ENCODE measurements at regions not wholly inside any gene's neighbourhood (a gene's known extent, or its start where the extent isn't known, plus 50 kb on each side); places are given as distances from the start of the nearest gene placed in this dataset.
"Not testable (repeated sequence)": the region's sequence is repeated elsewhere in the genome, so short reads cannot be mapped to it uniquely, and the experiment has no call there.

- ChIA-PET POLR2A (no interaction called here), CTCF (no interaction called here)
- no peaks in the 10 kb centered on the region for H3K36me3 ChIP-seq (ENCODE audit: control insufficient read depth in 4 of 4, insufficient read depth in 4 of 4, low read length in 3 of 4)
- no peaks in the 10 kb centered on the region for H3K9me3 ChIP-seq (ENCODE audit: control extremely low read depth in 1 of 5, control insufficient read depth in 4 of 5, insufficient read depth in 2 of 5, low read depth in 1 of 5, low read length in 4 of 5)
- H3K4me1 ChIP-seq (ENCODE audit: control extremely low read depth in 1 of 4, control insufficient read depth in 4 of 4, insufficient read depth in 4 of 4, low read length in 3 of 4) = no peaks in the 10 kb centered on the region
- no peak for DNase-seq
- no peak overlapping the region for H3K27ac ChIP-seq (ENCODE audit: insufficient read depth in 1 of 2, low read depth in 1 of 2, low read length in 2 of 2, poor library complexity in 1 of 2, severe bottlenecking in 2 of 2)
- WGBS (ENCODE audit: insufficient coverage) = no CpG with 5 or more reads among the region's 2 CpGs
- H3K27me3 ChIP-seq (replicated peaks in 2 of 5; ENCODE audit: control insufficient read depth in 4 of 5, insufficient read depth in 5 of 5, low read length in 4 of 5) = no peaks in the 10 kb centered on the region
- no peak overlapping the region for H3K4me3 ChIP-seq (ENCODE audit: control insufficient read depth in 1 of 7, extremely low read depth in 1 of 7, insufficient read depth in 4 of 7, low read depth in 2 of 7, low read length in 6 of 7)
These were observed 337.0 kb upstream of the FZD8 start for GRCh38 chr10:35979116-35979515.

GRCh38 chr10:35973912-35974591, 332.0 kb upstream of the FZD8 start:
- 100% methylated on average over 1 of the region's 5 CpGs for WGBS (ENCODE audit: insufficient coverage)
- H3K4me3 ChIP-seq (ENCODE audit: control insufficient read depth in 1 of 7, extremely low read depth in 1 of 7, insufficient read depth in 4 of 7, low read depth in 2 of 7, low read length in 6 of 7); CTCF ChIA-PET; H3K27me3 ChIP-seq (replicated peaks in 2 of 5; ENCODE audit: control insufficient read depth in 4 of 5, insufficient read depth in 5 of 5, low read length in 4 of 5); H3K27ac ChIP-seq (ENCODE audit: insufficient read depth in 1 of 2, low read depth in 1 of 2, low read length in 2 of 2, poor library complexity in 1 of 2, severe bottlenecking in 2 of 2); DNase-seq; H3K36me3 ChIP-seq (ENCODE audit: control insufficient read depth in 4 of 4, insufficient read depth in 4 of 4, low read length in 3 of 4); H3K4me1 ChIP-seq (ENCODE audit: control extremely low read depth in 1 of 4, control insufficient read depth in 4 of 4, insufficient read depth in 4 of 4, low read length in 3 of 4); POLR2A ChIA-PET; H3K9me3 ChIP-seq (ENCODE audit: control extremely low read depth in 1 of 5, control insufficient read depth in 4 of 5, insufficient read depth in 2 of 5, low read depth in 1 of 5, low read length in 4 of 5): not testable (repeated sequence)

GRCh38 chr10:35972275-35972674, 330.2 kb upstream of the FZD8 start:
- Histone ChIP-seq H3K4me3 (ENCODE audit: control insufficient read depth in 1 of 7, extremely low read depth in 1 of 7, insufficient read depth in 4 of 7, low read depth in 2 of 7, low read length in 6 of 7) (no peak overlapping the region), H3K9me3 (ENCODE audit: control extremely low read depth in 1 of 5, control insufficient read depth in 4 of 5, insufficient read depth in 2 of 5, low read depth in 1 of 5, low read length in 4 of 5) (peaks cover 0 to 3% (median 0%) of the 10 kb centered on the region in 5 experiments), H3K36me3 (ENCODE audit: control insufficient read depth in 4 of 4, insufficient read depth in 4 of 4, low read length in 3 of 4) (no peaks in the 10 kb centered on the region), H3K27ac (ENCODE audit: insufficient read depth in 1 of 2, low read depth in 1 of 2, low read length in 2 of 2, poor library complexity in 1 of 2, severe bottlenecking in 2 of 2) (no peak overlapping the region), H3K4me1 (ENCODE audit: control extremely low read depth in 1 of 4, control insufficient read depth in 4 of 4, insufficient read depth in 4 of 4, low read length in 3 of 4) (no peaks in the 10 kb centered on the region), H3K27me3 (replicated peaks in 2 of 5; ENCODE audit: control insufficient read depth in 4 of 5, insufficient read depth in 5 of 5, low read length in 4 of 5) (no peaks in the 10 kb centered on the region)
- POLR2A ChIA-PET = no interaction called here
- CTCF ChIA-PET = no interaction called here
- WGBS (ENCODE audit: insufficient coverage) = 100% methylated on average over 3 of the region's 3 CpGs
- DNase-seq = no peak

- WGBS (ENCODE audit: insufficient coverage) = no CpG with 5 or more reads among the region's 2 CpGs
These were observed 329.3 kb upstream of the FZD8 start for GRCh38 chr10:35971397-35971796.

GRCh38 chr10:35963685-35964084, 321.6 kb upstream of the FZD8 start:
- Histone ChIP-seq H3K27ac (ENCODE audit: insufficient read depth in 1 of 2, low read depth in 1 of 2, low read length in 2 of 2, poor library complexity in 1 of 2, severe bottlenecking in 2 of 2) (no peak overlapping the region), H3K9me3 (ENCODE audit: control extremely low read depth in 1 of 5, control insufficient read depth in 4 of 5, insufficient read depth in 2 of 5, low read depth in 1 of 5, low read length in 4 of 5) (no peaks in the 10 kb centered on the region), H3K4me3 (ENCODE audit: control insufficient read depth in 1 of 7, extremely low read depth in 1 of 7, insufficient read depth in 4 of 7, low read depth in 2 of 7, low read length in 6 of 7) (no peak overlapping the region), H3K27me3 (replicated peaks in 2 of 5; ENCODE audit: control insufficient read depth in 4 of 5, insufficient read depth in 5 of 5, low read length in 4 of 5) (no peaks in the 10 kb centered on the region), H3K4me1 (ENCODE audit: control extremely low read depth in 1 of 4, control insufficient read depth in 4 of 4, insufficient read depth in 4 of 4, low read length in 3 of 4) (no peaks in the 10 kb centered on the region), H3K36me3 (ENCODE audit: control insufficient read depth in 4 of 4, insufficient read depth in 4 of 4, low read length in 3 of 4) (no peaks in the 10 kb centered on the region)
- WGBS (ENCODE audit: insufficient coverage) = no CpG with 5 or more reads among the region's 1 CpG
- POLR2A ChIA-PET = no interaction called here
- CTCF ChIA-PET = no interaction called here
- no peak for DNase-seq

More at GRCh38 chr10:35971397-35971796, 329.3 kb upstream of the FZD8 start:
- H3K27ac ChIP-seq (ENCODE audit: insufficient read depth in 1 of 2, low read depth in 1 of 2, low read length in 2 of 2, poor library complexity in 1 of 2, severe bottlenecking in 2 of 2) = no peak overlapping the region
- no peak for DNase-seq
- H3K4me1 ChIP-seq (ENCODE audit: control extremely low read depth in 1 of 4, control insufficient read depth in 4 of 4, insufficient read depth in 4 of 4, low read length in 3 of 4) = no peaks in the 10 kb centered on the region
- ChIA-PET POLR2A (no interaction called here), CTCF (no interaction called here)
- H3K9me3 ChIP-seq (ENCODE audit: control extremely low read depth in 1 of 5, control insufficient read depth in 4 of 5, insufficient read depth in 2 of 5, low read depth in 1 of 5, low read length in 4 of 5) = peaks cover 0 to 3% (median 0%) of the 10 kb centered on the region in 5 experiments
- H3K27me3 ChIP-seq (replicated peaks in 2 of 5; ENCODE audit: control insufficient read depth in 4 of 5, insufficient read depth in 5 of 5, low read length in 4 of 5) = no peaks in the 10 kb centered on the region
- H3K4me3 ChIP-seq (ENCODE audit: control insufficient read depth in 1 of 7, extremely low read depth in 1 of 7, insufficient read depth in 4 of 7, low read depth in 2 of 7, low read length in 6 of 7) = no peak overlapping the region
- H3K36me3 ChIP-seq (ENCODE audit: control insufficient read depth in 4 of 4, insufficient read depth in 4 of 4, low read length in 3 of 4) = no peaks in the 10 kb centered on the region

GRCh38 chr10:35961501-35961900, 319.4 kb upstream of the FZD8 start:
- H3K27me3 ChIP-seq (replicated peaks in 2 of 5; ENCODE audit: control insufficient read depth in 4 of 5, insufficient read depth in 5 of 5, low read length in 4 of 5) = no peaks in the 10 kb centered on the region
- CTCF ChIA-PET = no interaction called here
- H3K4me3 ChIP-seq (ENCODE audit: control insufficient read depth in 1 of 7, extremely low read depth in 1 of 7, insufficient read depth in 4 of 7, low read depth in 2 of 7, low read length in 6 of 7) = no peak overlapping the region
- DNase-seq = no peak
- H3K4me1 ChIP-seq (ENCODE audit: control extremely low read depth in 1 of 4, control insufficient read depth in 4 of 4, insufficient read depth in 4 of 4, low read length in 3 of 4) = no peaks in the 10 kb centered on the region
- H3K9me3 ChIP-seq (ENCODE audit: control extremely low read depth in 1 of 5, control insufficient read depth in 4 of 5, insufficient read depth in 2 of 5, low read depth in 1 of 5, low read length in 4 of 5) = no peaks in the 10 kb centered on the region
- WGBS (ENCODE audit: insufficient coverage) = 100% methylated on average over 1 of the region's 3 CpGs
- POLR2A ChIA-PET = no interaction called here
- no peak overlapping the region for H3K27ac ChIP-seq (ENCODE audit: insufficient read depth in 1 of 2, low read depth in 1 of 2, low read length in 2 of 2, poor library complexity in 1 of 2, severe bottlenecking in 2 of 2)
- no peaks in the 10 kb centered on the region for H3K36me3 ChIP-seq (ENCODE audit: control insufficient read depth in 4 of 4, insufficient read depth in 4 of 4, low read length in 3 of 4)

- DNase-seq = no peak
- Histone ChIP-seq H3K9me3 (ENCODE audit: control extremely low read depth in 1 of 5, control insufficient read depth in 4 of 5, insufficient read depth in 2 of 5, low read depth in 1 of 5, low read length in 4 of 5) (no peaks in the 10 kb centered on the region), H3K27ac (ENCODE audit: insufficient read depth in 1 of 2, low read depth in 1 of 2, low read length in 2 of 2, poor library complexity in 1 of 2, severe bottlenecking in 2 of 2) (no peak overlapping the region), H3K4me3 (ENCODE audit: control insufficient read depth in 1 of 7, extremely low read depth in 1 of 7, insufficient read depth in 4 of 7, low read depth in 2 of 7, low read length in 6 of 7) (no peak overlapping the region), H3K4me1 (ENCODE audit: control extremely low read depth in 1 of 4, control insufficient read depth in 4 of 4, insufficient read depth in 4 of 4, low read length in 3 of 4) (no peaks in the 10 kb centered on the region), H3K36me3 (ENCODE audit: control insufficient read depth in 4 of 4, insufficient read depth in 4 of 4, low read length in 3 of 4) (no peaks in the 10 kb centered on the region), H3K27me3 (replicated peaks in 2 of 5; ENCODE audit: control insufficient read depth in 4 of 5, insufficient read depth in 5 of 5, low read length in 4 of 5) (no peaks in the 10 kb centered on the region)
- ChIA-PET POLR2A (no interaction called here), CTCF (interaction anchor here (0.6 kb wide), 1 partner anchor 305 kb away, joined by 5 read pairs; no protein-coding TSS in a partner anchor)
- 82% methylated on average over 5 of the region's 7 CpGs for WGBS (ENCODE audit: insufficient coverage)
These were observed 317.2 kb upstream of the FZD8 start for GRCh38 chr10:35959252-35959651.
